Esophagus squamous epithelium (tissue), 5 donors: ENCODE measurements at regions not wholly inside any gene's neighbourhood (a gene's known extent, or its start where the extent isn't known, plus 50 kb on each side); places are given as distances from the start of the nearest gene placed in this dataset.

ENCODE experiments used
- DNase-seq: peaks from one replicate; lab custom pipeline; 2025; lab: John Stamatoyannopoulos, UW
- H3K27ac ChIP-seq, 4 donors: fragments of 200-600 bp; sonication (generic); one replicate each; pipeline ENCODE4 v1.5.1; 2016 to 2019; ENCODE audit warnings: mild to moderate bottlenecking in 1 of 4
- H3K27me3 ChIP-seq, 4 donors: fragments of 200-600 bp; sonication (generic); 1 replicate in 3 of 4; 2 replicates in 1 of 4; pipeline versions ENCODE4 v1.5.1 to v1.6.0; 2017 to 2021; ENCODE audit warnings: antibody characterized with exemption in 1 of 4
- H3K36me3 ChIP-seq, 3 donors: fragments of 200-600 bp; sonication (generic); one replicate each; pipeline ENCODE4 v1.5.1; 2016 to 2019
- H3K4me1 ChIP-seq, 3 donors: fragments of 200-600 bp; sonication (generic); one replicate each; pipeline ENCODE4 v1.5.1; 2017 to 2019
- H3K4me3 ChIP-seq, 4 donors: fragments of 200-600 bp; sonication (generic); 1 replicate in 3 of 4; 2 replicates in 1 of 4; pipeline ENCODE4 v1.5.1; 2016 to 2019; ENCODE audit warnings: mild to moderate bottlenecking in 2 of 4, moderate library complexity in 1 of 4
- H3K9me3 ChIP-seq, 3 donors: fragments of 200-600 bp; sonication (generic); one replicate each; pipeline ENCODE4 v1.5.1; 2016 to 2019
- POLR2A ChIP-seq, 4 donors: fragments of 450-650 bp; IDR thresholded peaks; one replicate each; pipeline ENCODE4 v1.6.1; 2017; ENCODE audit warnings: antibody characterized with exemption in 4 of 4, mild to moderate bottlenecking in 4 of 4, moderate library complexity in 3 of 4
- WGBS, 2 donors: methylation state at CpG; one replicate each; pipeline ENCODE4 v1.1.5; 2018; 5-methylcytosine and 5-hydroxymethylcytosine counted together
- intact Hi-C: fragments of 100-400 bp; cut with DNase I; formaldehyde crosslinking; loops from one replicate; pipeline ENCODE4 v1.15.0; 2022
- TF ChIP-seq, protein P1 (sequence below), 6 experiments: fragments of 450-650 bp in 4 of 6; fragments of 200-600 bp in 2 of 6; sonication (generic) in 2 of 6; IDR thresholded peaks; one replicate each; pipeline ENCODE4 v1.5.1; 2016 to 2019; ENCODE audit warnings: antibody characterized with exemption in 6 of 6, mild to moderate bottlenecking in 4 of 6, moderate library complexity in 4 of 6
- donor health status: DM: yes; HTN: yes; CAD: no.

- WGBS, 2 donors = 73 to 75% methylated on average over 7 of the region's 7 CpGs
- intact Hi-C loops = no loop called here
- TF ChIP-seq POLR2A (IDR thresholded peaks at IDR 0.05) = no peak
- TF ChIP-seq, protein P1, sequence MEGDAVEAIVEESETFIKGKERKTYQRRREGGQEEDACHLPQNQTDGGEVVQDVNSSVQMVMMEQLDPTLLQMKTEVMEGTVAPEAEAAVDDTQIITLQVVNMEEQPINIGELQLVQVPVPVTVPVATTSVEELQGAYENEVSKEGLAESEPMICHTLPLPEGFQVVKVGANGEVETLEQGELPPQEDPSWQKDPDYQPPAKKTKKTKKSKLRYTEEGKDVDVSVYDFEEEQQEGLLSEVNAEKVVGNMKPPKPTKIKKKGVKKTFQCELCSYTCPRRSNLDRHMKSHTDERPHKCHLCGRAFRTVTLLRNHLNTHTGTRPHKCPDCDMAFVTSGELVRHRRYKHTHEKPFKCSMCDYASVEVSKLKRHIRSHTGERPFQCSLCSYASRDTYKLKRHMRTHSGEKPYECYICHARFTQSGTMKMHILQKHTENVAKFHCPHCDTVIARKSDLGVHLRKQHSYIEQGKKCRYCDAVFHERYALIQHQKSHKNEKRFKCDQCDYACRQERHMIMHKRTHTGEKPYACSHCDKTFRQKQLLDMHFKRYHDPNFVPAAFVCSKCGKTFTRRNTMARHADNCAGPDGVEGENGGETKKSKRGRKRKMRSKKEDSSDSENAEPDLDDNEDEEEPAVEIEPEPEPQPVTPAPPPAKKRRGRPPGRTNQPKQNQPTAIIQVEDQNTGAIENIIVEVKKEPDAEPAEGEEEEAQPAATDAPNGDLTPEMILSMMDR (IDR thresholded peaks at IDR 0.05) = no peak
- Histone ChIP-seq H3K4me1 (no peaks in the 10 kb centered on the region), H3K36me3 (no peaks in the 10 kb centered on the region), H3K27ac (no peak overlapping the region), H3K9me3 (no peaks in the 10 kb centered on the region), H3K27me3 (no peaks in the 10 kb centered on the region), H3K4me3 (no peak overlapping the region)
- DNase-seq = no peak
Observed at GRCh38 chr6:156464100-156464878, 312.9 kb upstream of the ARID1B start.

- Histone ChIP-seq H3K4me1 (no peaks in the 10 kb centered on the region), H3K27ac (no peak overlapping the region), H3K4me3 (no peak overlapping the region), H3K9me3 (no peaks in the 10 kb centered on the region), H3K27me3 (no peaks in the 10 kb centered on the region), H3K36me3 (no peaks in the 10 kb centered on the region)
- no peak for DNase-seq
- WGBS, 2 donors = 83 to 85% methylated on average over 2 of the region's 2 CpGs
- intact Hi-C loops = no loop called here
- TF ChIP-seq, protein P1 (IDR thresholded peaks at IDR 0.05) = no peak
- no peak for TF ChIP-seq POLR2A (IDR thresholded peaks at IDR 0.05)
Observed at GRCh38 chr6:156461647-156462046, 315.5 kb upstream of the ARID1B start.

DNA sequence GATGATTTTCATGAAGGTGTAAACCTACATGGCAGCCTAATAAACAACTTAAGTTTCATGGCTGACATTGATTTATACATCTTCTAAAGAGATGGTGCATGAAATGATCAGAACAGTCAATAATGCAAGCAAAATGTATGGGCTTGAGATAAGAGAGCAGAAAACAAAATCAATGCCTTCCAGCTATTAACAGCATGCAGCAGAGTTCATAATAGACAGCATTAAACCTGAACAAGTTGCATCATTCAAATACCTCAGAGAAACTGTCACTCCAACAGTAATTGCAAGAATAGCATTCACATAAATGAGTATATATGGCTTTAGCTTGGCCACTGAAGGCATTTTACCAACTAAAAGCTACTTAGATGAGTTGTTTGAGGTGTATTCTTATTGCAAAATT, 319.6 kb upstream of the ARID1B start:
- intact Hi-C loops = no loop called here

GRCh38 chr6:156455847-156456246, 321.3 kb upstream of the ARID1B start:
- no peak overlapping the region for H3K27ac ChIP-seq
- H3K27me3 ChIP-seq = no peaks in the 10 kb centered on the region
- WGBS, 2 donors = 78 to 95% methylated on average over 3 of the region's 4 CpGs
- TF ChIP-seq, protein P1 (IDR thresholded peaks at IDR 0.05) = no peak
- no peak for TF ChIP-seq POLR2A (IDR thresholded peaks at IDR 0.05)
- H3K4me1 ChIP-seq = peaks cover 0 to 4% (median 0%) of the 10 kb centered on the region in 3 donors
- intact Hi-C loops = no loop called here
- no peaks in the 10 kb centered on the region for H3K9me3 ChIP-seq
- no peak for DNase-seq
- H3K4me3 ChIP-seq = no peak overlapping the region
- no peaks in the 10 kb centered on the region for H3K36me3 ChIP-seq

More for the DNA sequence above, 319.6 kb upstream of the ARID1B start:
- Histone ChIP-seq H3K27me3 (no peaks in the 10 kb centered on the region), H3K4me1 (no peaks in the 10 kb centered on the region), H3K27ac (no peak overlapping the region), H3K4me3 (no peak overlapping the region), H3K9me3 (no peaks in the 10 kb centered on the region), H3K36me3 (no peaks in the 10 kb centered on the region)
- no peak for TF ChIP-seq POLR2A (IDR thresholded peaks at IDR 0.05)
- TF ChIP-seq, protein P1 (IDR thresholded peaks at IDR 0.05) = no peak
- no peak for DNase-seq

- WGBS, 2 donors = 64 to 75% methylated on average over 8 of the region's 8 CpGs
Observed at GRCh38 chr6:156454867-156455266, 322.3 kb upstream of the ARID1B start.

More at GRCh38 chr6:156454867-156455266, 322.3 kb upstream of the ARID1B start:
- no peak for TF ChIP-seq POLR2A (IDR thresholded peaks at IDR 0.05)
- TF ChIP-seq, protein P1 (IDR thresholded peaks at IDR 0.05) = no peak
- Histone ChIP-seq H3K4me3 (no peak overlapping the region), H3K9me3 (no peaks in the 10 kb centered on the region), H3K27ac (no peak overlapping the region), H3K36me3 (no peaks in the 10 kb centered on the region), H3K4me1 (peaks cover under 1 to 13% (median 1%) of the 10 kb centered on the region in 3 donors), H3K27me3 (no peaks in the 10 kb centered on the region)
- intact Hi-C loops = no loop called here
- DNase-seq = no peak
